Upper lobe of right lung (tissue), 1 donor: ENCODE measurements at regions not wholly inside any gene's neighbourhood (a gene's known extent, or its start where the extent isn't known, plus 50 kb on each side); places are given as distances from the start of the nearest gene placed in this dataset.
"Not testable (repeated sequence)": the region's sequence is repeated elsewhere in the genome, so short reads cannot be mapped to it uniquely, and the experiment has no call there.

Source experiments
- ATAC-seq: fragments of 200-7000 bp; cut with Tn5 transposase; one replicate; pipeline ENCODE4 v1.9.1; 2020; ENCODE audit warnings: mild to moderate bottlenecking, moderate library complexity
- DNase-seq: peaks from one replicate; pipeline ENCODE4 v3.0.0-alpha.2; 2020
- H3K27ac ChIP-seq: fragments of 200-600 bp; one replicate; pipeline ENCODE4 v1.8.0; 2022
- H3K27me3 ChIP-seq: fragments of 200-600 bp; one replicate; pipeline ENCODE4 v1.8.0; 2022; ENCODE audit warnings: mild to moderate bottlenecking
- H3K36me3 ChIP-seq: fragments of 200-600 bp; one replicate; pipeline ENCODE4 v1.8.0; 2022
- H3K4me1 ChIP-seq: fragments of 200-600 bp; one replicate; pipeline ENCODE4 v1.8.0; 2022
- H3K4me3 ChIP-seq: fragments of 200-600 bp; one replicate; pipeline ENCODE4 v1.8.0; 2022; ENCODE audit warnings: mild to moderate bottlenecking
- H3K9me3 ChIP-seq: fragments of 200-600 bp; one replicate; pipeline ENCODE4 v1.8.0; 2022
- CTCF ChIP-seq: fragments of 200-600 bp; IDR thresholded peaks from one replicate; pipeline ENCODE4 v1.8.0; 2022; ENCODE audit warnings: antibody characterized with exemption
- intact Hi-C: fragments of 100-400 bp; cut with DNase I; formaldehyde crosslinking; loops from one replicate; pipeline ENCODE4 v1.11.0; 2022
- donor health status: DM: no; HTN: yes; CAD: no; lungs with severe emphysema.

DNA sequence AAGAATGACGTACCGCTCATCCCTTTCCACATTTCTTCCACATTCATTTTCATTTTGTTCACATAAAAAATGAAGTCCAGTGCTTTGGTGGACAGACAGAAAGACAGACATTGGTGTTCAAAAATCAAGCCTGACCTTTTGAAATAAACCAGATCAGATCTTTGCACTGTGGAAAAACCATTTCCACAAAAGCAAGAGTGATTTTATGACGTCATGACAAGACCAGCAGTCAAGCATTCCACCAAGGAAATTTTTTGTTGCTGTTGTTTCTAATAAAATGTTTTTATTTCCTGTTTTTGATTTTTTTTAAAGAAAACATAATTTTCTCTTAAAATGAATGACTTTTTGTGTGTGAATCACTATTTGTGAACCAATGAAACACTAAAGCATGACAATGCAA, 350.0 kb downstream of the KCNJ2 start:
- H3K4me3 ChIP-seq: no peak overlapping the region
- intact Hi-C loops: no loop called here
- no peak for TF ChIP-seq CTCF
- no peaks in the 10 kb centered on the region for H3K36me3 ChIP-seq
- no peaks in the 10 kb centered on the region for H3K27me3 ChIP-seq
- ATAC-seq (no peak), DNase-seq (no peak)
- H3K27ac ChIP-seq: no peak overlapping the region
- H3K4me1 ChIP-seq: peaks cover 10% of the 10 kb centered on the region
- H3K9me3 ChIP-seq: no peaks in the 10 kb centered on the region

DNA sequence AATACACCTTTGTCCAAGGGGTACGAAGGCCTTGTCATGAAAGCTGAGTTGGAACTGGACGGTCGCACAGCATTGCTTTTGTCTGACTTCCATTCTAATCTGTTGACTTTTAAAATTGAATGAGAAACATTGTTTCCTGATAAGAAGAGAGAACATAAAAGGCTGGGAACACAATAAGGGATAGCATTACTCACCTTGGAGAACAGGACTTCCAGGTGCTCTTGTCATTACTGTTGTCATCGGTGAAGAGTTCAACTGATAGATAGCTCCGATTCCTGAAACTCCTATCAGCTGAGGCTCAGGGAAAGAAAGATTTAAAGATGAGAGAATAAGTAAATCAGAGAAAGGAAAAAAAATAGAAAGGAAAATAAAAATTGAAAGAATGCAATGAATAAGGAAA, 351.1 kb downstream of the KCNJ2 start:
- DNase-seq (no peak), ATAC-seq (no peak)
- H3K36me3 ChIP-seq: no peaks in the 10 kb centered on the region
- H3K9me3 ChIP-seq: no peaks in the 10 kb centered on the region
- no peak for TF ChIP-seq CTCF
- intact Hi-C loops: no loop called here
- H3K27ac ChIP-seq: no peak overlapping the region
- no peak overlapping the region for H3K4me3 ChIP-seq
- H3K4me1 ChIP-seq: peaks cover 10% of the 10 kb centered on the region
- no peaks in the 10 kb centered on the region for H3K27me3 ChIP-seq

- Histone ChIP-seq H3K27ac (no peak overlapping the region), H3K4me3 (no peak overlapping the region), H3K4me1 (peaks cover 10% of the 10 kb centered on the region), H3K9me3 (no peaks in the 10 kb centered on the region), H3K27me3 (no peaks in the 10 kb centered on the region), H3K36me3 (no peaks in the 10 kb centered on the region)
- intact Hi-C loops: no loop called here
- DNase-seq: no peak
- no peak for ATAC-seq
- TF ChIP-seq CTCF: no peak
Measured at GRCh38 chr17:70520956-70521355, 351.6 kb downstream of the KCNJ2 start.

DNA sequence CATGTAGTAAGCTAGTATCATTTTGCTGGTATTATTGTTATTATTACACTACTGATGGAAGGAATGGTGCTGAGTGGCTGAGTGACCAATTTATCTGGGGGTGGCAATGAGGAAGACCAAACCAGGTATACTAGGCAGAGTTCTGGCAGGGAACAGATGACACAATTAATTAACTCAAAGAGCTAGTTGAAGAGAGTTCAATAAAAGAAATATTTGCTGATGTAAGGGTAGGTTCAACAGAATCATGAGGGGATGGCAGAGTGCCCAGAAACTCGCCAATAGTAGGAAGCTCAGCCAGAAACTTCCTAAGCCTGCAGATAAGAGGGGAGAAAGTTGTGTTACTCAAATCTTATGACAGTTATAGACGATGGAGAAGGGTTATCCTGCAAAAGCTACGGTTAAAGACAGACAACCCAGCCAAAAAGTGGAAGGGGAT, 352.5 kb downstream of the KCNJ2 start:
- H3K27me3 ChIP-seq: no peaks in the 10 kb centered on the region
- DNase-seq (no peak), ATAC-seq (peak; percentile 66)
- no peaks in the 10 kb centered on the region for H3K9me3 ChIP-seq
- intact Hi-C loops: no loop called here
- peaks cover 10% of the 10 kb centered on the region for H3K4me1 ChIP-seq
- H3K36me3 ChIP-seq: no peaks in the 10 kb centered on the region
- TF ChIP-seq CTCF: no peak
- no peak overlapping the region for H3K27ac ChIP-seq
- no peak overlapping the region for H3K4me3 ChIP-seq

GRCh38 chr17:70523426-70523825, 354.1 kb downstream of the KCNJ2 start:
- Histone ChIP-seq H3K4me3 (no peak overlapping the region), H3K27ac (no peak overlapping the region), H3K9me3 (no peaks in the 10 kb centered on the region), H3K4me1 (peaks cover 10% of the 10 kb centered on the region), H3K27me3 (no peaks in the 10 kb centered on the region), H3K36me3 (no peaks in the 10 kb centered on the region)
- intact Hi-C loops: no loop called here
- no peak for TF ChIP-seq CTCF
- ATAC-seq: no peak
- DNase-seq: no peak

- H3K4me3 ChIP-seq, intact Hi-C loops, DNase-seq, H3K9me3 ChIP-seq, ATAC-seq, H3K27me3 ChIP-seq, H3K27ac ChIP-seq, H3K36me3 ChIP-seq: not testable (repeated sequence)
- peaks cover 10% of the 10 kb centered on the region for H3K4me1 ChIP-seq
Measured at GRCh38 chr17:70525035-70525434, 355.7 kb downstream of the KCNJ2 start.
